ENCODE measurements at regions not wholly inside any gene's neighbourhood (a gene's known extent, or its start where the extent isn't known, plus 50 kb on each side); places are given as distances from the start of the nearest gene placed in this dataset.

DNA sequence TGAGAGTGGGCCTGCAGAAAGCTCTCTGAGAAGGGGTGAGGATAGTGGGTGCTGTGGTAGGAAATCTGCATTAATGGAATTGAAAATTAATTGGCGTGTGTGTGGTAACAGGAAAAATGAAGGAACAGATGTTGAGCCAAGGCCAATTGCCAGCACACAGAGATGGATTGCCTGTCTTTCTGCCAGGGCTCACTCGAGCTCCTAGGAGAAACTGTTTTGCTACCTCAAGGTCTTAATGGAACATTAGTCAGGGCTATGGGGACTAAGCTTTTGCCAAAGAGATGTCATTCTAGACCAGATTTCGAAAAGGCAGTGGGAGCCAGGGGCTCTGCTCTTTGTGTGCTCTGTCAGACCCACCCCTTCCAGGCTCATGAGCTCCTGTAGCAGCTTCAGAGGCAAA is 124.0 kb upstream of the EFNA5 start:
- WGBS (ENCODE audit: insufficient coverage) = 71% methylated on average over 3 of the region's 3 CpGs
- Histone ChIP-seq H3K36me3 (replicated peaks in 1 of 2; ENCODE audit: control insufficient read depth in 1 of 2, insufficient read depth in 2 of 2, low read length in 2 of 2) (no peaks in the 10 kb centered on the region), H3K27ac (ENCODE audit: low read depth in 1 of 2, low read length in 2 of 2) (no peak overlapping the region), H3K9me3 (replicated peaks in 1 of 2; ENCODE audit: control insufficient read depth in 1 of 2, insufficient read depth in 1 of 2, low read length in 2 of 2) (peaks cover 13 to 23% of the 10 kb centered on the region in 2 donors), H3K4me3 (replicated peaks in 1 of 3; ENCODE audit: low read depth in 2 of 3, low read length in 3 of 3) (no peak overlapping the region), H4K20me1 (ENCODE audit: insufficient read depth, low read length) (no peaks in the 10 kb centered on the region), H3K4me2 (replicated peaks; ENCODE audit: extremely low read depth, low read length, poor library complexity, severe bottlenecking) (no peak overlapping the region), H3K79me2 (ENCODE audit: insufficient read depth, low read length) (no peaks in the 10 kb centered on the region), H2AFZ (ENCODE audit: insufficient read depth, low read depth, low read length, poor library complexity, severe bottlenecking) (no peak overlapping the region), H3K4me1 (ENCODE audit: control insufficient read depth in 1 of 2, insufficient read depth in 2 of 2, low read length in 2 of 2) (no peaks in the 10 kb centered on the region), H3K9ac (ENCODE audit: insufficient read depth, low read length, poor library complexity, severe bottlenecking) (no peak overlapping the region), H3K27me3 (ENCODE audit: control insufficient read depth in 2 of 2, insufficient read depth in 2 of 2, low read length in 2 of 2) (no peaks in the 10 kb centered on the region)
- Mint-ChIP-seq H3K27me3 (ENCODE audit: low read depth in 3 of 3) (peaks cover 0 to 2% (median 0%) of the 10 kb centered on the region in 3 donors), H3K4me1 (no peaks in the 10 kb centered on the region), H3K36me3 (no peaks in the 10 kb centered on the region), H3K27ac (no peak overlapping the region), H3K9me3 (peaks cover 4 to 25% (median 14%) of the 10 kb centered on the region in 7 donors), H3K4me3 (no peak overlapping the region)
- DNase-seq = no peak
- intact Hi-C loops (cut with micrococcal nuclease) = no loop called here
- TF ChIP-seq, protein P1, sequence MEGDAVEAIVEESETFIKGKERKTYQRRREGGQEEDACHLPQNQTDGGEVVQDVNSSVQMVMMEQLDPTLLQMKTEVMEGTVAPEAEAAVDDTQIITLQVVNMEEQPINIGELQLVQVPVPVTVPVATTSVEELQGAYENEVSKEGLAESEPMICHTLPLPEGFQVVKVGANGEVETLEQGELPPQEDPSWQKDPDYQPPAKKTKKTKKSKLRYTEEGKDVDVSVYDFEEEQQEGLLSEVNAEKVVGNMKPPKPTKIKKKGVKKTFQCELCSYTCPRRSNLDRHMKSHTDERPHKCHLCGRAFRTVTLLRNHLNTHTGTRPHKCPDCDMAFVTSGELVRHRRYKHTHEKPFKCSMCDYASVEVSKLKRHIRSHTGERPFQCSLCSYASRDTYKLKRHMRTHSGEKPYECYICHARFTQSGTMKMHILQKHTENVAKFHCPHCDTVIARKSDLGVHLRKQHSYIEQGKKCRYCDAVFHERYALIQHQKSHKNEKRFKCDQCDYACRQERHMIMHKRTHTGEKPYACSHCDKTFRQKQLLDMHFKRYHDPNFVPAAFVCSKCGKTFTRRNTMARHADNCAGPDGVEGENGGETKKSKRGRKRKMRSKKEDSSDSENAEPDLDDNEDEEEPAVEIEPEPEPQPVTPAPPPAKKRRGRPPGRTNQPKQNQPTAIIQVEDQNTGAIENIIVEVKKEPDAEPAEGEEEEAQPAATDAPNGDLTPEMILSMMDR (IDR thresholded peaks at IDR 0.05) = no peak

DNA sequence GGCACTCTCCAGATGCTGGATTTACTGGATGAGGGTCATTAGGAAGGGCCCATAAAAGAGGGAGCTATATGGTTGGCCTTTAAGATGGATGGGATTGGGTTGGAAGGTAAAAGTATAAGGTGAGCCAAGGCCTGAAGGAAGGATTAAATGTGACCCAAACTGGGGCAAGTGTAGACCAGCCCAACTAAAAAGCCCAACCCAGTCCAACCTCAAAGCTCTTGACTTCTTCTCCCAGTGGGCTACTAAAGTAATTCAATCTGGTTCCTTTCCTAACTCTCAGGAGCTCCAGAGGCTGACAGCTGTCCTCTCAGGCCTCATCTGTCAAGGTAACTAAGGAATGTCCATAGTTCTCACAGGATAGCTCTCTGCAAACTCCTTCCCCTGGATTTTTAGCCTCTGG is 122.2 kb upstream of the EFNA5 start:
- H3K27me3 Mint-ChIP-seq (ENCODE audit: low read depth in 3 of 3) = peaks cover 0 to 2% (median 0%) of the 10 kb centered on the region in 3 donors
- Histone ChIP-seq H3K9ac (ENCODE audit: insufficient read depth, low read length, poor library complexity, severe bottlenecking) (no peak overlapping the region), H3K27me3 (ENCODE audit: control insufficient read depth in 2 of 2, insufficient read depth in 2 of 2, low read length in 2 of 2) (no peaks in the 10 kb centered on the region), H2AFZ (ENCODE audit: insufficient read depth, low read depth, low read length, poor library complexity, severe bottlenecking) (no peak overlapping the region), H3K79me2 (ENCODE audit: insufficient read depth, low read length) (no peaks in the 10 kb centered on the region), H3K36me3 (replicated peaks in 1 of 2; ENCODE audit: control insufficient read depth in 1 of 2, insufficient read depth in 2 of 2, low read length in 2 of 2) (no peaks in the 10 kb centered on the region), H3K9me3 (replicated peaks in 1 of 2; ENCODE audit: control insufficient read depth in 1 of 2, insufficient read depth in 1 of 2, low read length in 2 of 2) (peaks cover 13 to 22% of the 10 kb centered on the region in 2 donors), H4K20me1 (ENCODE audit: insufficient read depth, low read length) (no peaks in the 10 kb centered on the region), H3K4me1 (ENCODE audit: control insufficient read depth in 1 of 2, insufficient read depth in 2 of 2, low read length in 2 of 2) (no peaks in the 10 kb centered on the region), H3K27ac (ENCODE audit: low read depth in 1 of 2, low read length in 2 of 2) (no peak overlapping the region), H3K4me2 (replicated peaks; ENCODE audit: extremely low read depth, low read length, poor library complexity, severe bottlenecking) (no peak overlapping the region), H3K4me3 (replicated peaks in 1 of 3; ENCODE audit: low read depth in 2 of 3, low read length in 3 of 3) (no peak overlapping the region)
- DNase-seq = no peak
- no peaks in the 10 kb centered on the region for H3K4me1 Mint-ChIP-seq
- H3K9me3 Mint-ChIP-seq = peaks cover 4 to 28% (median 13%) of the 10 kb centered on the region in 7 donors
- intact Hi-C loops (cut with micrococcal nuclease) = no loop called here
- no peak overlapping the region for H3K4me3 Mint-ChIP-seq
- TF ChIP-seq, protein P1 (IDR thresholded peaks at IDR 0.05) = no peak
- no peak overlapping the region for H3K27ac Mint-ChIP-seq
- no peaks in the 10 kb centered on the region for H3K36me3 Mint-ChIP-seq

All from CD14-positive monocyte (primary cell).